ENCODE measurements at regions not wholly inside any gene's neighbourhood (a gene's known extent, or its start where the extent isn't known, plus 50 kb on each side); places are given as distances from the start of the nearest gene placed in this dataset.

- TF ChIP-seq, protein P1, sequence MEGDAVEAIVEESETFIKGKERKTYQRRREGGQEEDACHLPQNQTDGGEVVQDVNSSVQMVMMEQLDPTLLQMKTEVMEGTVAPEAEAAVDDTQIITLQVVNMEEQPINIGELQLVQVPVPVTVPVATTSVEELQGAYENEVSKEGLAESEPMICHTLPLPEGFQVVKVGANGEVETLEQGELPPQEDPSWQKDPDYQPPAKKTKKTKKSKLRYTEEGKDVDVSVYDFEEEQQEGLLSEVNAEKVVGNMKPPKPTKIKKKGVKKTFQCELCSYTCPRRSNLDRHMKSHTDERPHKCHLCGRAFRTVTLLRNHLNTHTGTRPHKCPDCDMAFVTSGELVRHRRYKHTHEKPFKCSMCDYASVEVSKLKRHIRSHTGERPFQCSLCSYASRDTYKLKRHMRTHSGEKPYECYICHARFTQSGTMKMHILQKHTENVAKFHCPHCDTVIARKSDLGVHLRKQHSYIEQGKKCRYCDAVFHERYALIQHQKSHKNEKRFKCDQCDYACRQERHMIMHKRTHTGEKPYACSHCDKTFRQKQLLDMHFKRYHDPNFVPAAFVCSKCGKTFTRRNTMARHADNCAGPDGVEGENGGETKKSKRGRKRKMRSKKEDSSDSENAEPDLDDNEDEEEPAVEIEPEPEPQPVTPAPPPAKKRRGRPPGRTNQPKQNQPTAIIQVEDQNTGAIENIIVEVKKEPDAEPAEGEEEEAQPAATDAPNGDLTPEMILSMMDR (IDR thresholded peaks at IDR 0.05), result no peak
- TF ChIP-seq POLR2A (IDR thresholded peaks at IDR 0.05), result no peak
These were observed 273.0 kb upstream of the IRX5 start for GRCh38 chr16:54657709-54658102.
